ENCODE measurements at regions not wholly inside any gene's neighbourhood (a gene's known extent, or its start where the extent isn't known, plus 50 kb on each side); places are given as distances from the start of the nearest gene placed in this dataset.

DNA sequence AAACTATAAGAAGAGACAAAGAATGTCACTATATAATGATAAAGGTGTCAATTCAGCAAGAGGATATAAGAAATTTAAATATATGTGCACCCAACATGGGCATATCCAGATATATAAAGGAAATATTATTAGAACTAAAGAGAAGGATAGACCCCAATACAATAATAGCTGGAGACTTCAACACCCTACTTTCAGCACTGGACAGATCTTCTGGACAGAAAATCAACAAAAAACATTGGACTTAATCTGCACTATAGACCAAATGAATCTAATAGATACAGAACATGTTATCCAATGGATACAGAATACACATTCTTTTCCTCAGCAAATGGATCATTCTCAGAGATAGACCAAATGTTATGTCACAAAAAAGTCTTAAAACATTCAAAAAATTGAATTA lies 327.7 kb downstream of the PPP1R2C start:
- ATAC-seq (replicated peaks in 6 of 8): no peak
- no peak overlapping the region for H3K4me3 ChIP-seq
- H3K27ac ChIP-seq: no peak overlapping the region
- in situ Hi-C loops (cut with MboI; ENCODE audit: low pct_unique_long_range_greater_than_20kb in 2 of 9, low sequenced_read_pairs in 9 of 9, unreplicated experiment in 9 of 9): no loop called here
- H3K4me1 ChIP-seq (replicated peaks in 1 of 2): no peaks in the 10 kb centered on the region

DNA sequence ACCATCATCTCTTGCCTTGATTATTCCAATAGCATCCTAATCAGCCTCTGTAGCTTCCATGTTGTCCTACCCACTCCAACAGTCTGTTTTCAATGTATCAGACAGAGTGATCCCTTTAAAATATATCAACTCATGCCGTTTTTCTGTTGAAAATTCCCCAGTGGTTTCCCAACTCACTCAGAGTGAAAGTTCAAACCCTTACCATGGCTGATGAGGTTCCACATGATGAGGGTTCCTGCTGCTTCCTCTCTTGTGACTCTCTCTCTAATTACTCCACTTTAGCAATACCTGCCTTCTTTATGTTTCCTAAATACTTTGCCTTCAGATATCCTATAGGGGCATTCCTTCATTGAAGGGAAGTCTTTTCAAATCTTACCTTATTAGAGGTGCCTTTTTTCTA lies 334.7 kb downstream of the PPP1R2C start:
- 0 to 100% (median 37%) methylated on average over 1 of the region's 1 CpG; no CpG with 5 or more reads in 6 of the 10 experiments for WGBS, 10 experiments
- no peak overlapping the region for H3K4me3 ChIP-seq
- no peak for ATAC-seq (replicated peaks in 6 of 8)
- in situ Hi-C loops (cut with MboI; ENCODE audit: low pct_unique_long_range_greater_than_20kb in 2 of 9, low sequenced_read_pairs in 9 of 9, unreplicated experiment in 9 of 9): no loop called here
- H3K4me1 ChIP-seq (replicated peaks in 1 of 2): no peaks in the 10 kb centered on the region
- no peak overlapping the region for H3K27ac ChIP-seq

DNA sequence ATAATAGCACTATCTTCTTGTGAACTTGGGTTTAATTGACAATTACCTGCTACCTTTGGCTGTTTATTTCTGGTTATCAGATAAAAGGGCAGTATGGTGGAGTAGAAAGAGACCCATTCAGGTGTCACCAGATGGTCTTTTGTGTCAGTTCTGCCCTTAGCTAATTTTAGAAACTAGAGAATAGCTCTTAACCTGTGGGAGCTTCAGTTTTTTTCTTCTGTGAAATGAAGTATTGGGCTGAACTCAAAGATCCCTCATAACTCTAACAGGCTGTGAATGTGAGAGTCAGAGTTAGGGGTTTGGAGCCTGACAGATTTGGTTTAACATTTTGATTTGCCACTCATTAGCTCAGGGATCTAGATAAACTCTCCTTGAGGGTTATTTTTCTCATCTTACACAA lies 335.2 kb downstream of the PPP1R2C start:
- in situ Hi-C loops (cut with MboI; ENCODE audit: low pct_unique_long_range_greater_than_20kb in 2 of 9, low sequenced_read_pairs in 9 of 9, unreplicated experiment in 9 of 9): no loop called here
- no peak for ATAC-seq (replicated peaks in 6 of 8)
- no peak overlapping the region for H3K4me3 ChIP-seq
- H3K4me1 ChIP-seq (replicated peaks in 1 of 2): no peaks in the 10 kb centered on the region
- H3K27ac ChIP-seq: no peak overlapping the region

DNA sequence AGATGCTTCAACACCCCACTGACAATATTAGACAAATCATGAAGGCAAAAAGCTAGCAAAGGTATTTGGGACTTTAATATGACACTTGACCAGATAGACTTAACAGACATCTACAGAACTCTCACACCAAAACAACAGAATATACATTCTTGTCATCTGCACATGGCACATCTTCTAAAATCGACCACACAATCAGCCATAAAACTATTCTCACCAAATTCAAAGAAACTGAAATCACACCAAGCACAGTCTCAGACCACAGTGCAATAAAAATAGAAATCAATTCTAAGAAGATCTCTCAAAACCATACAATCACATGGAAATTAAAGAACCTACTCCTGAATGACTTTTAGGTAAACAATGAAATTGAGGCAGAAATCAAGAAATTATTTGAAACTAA lies 340.8 kb downstream of the PPP1R2C start:
- WGBS, 10 experiments: 0 to 100% (median 54%) methylated on average over 1 of the region's 1 CpG; no CpG with 5 or more reads in 7 of the 10 experiments
- ATAC-seq (replicated peaks in 6 of 8): no peak
- in situ Hi-C loops (cut with MboI; ENCODE audit: low pct_unique_long_range_greater_than_20kb in 2 of 9, low sequenced_read_pairs in 9 of 9, unreplicated experiment in 9 of 9): no loop called here

DNA sequence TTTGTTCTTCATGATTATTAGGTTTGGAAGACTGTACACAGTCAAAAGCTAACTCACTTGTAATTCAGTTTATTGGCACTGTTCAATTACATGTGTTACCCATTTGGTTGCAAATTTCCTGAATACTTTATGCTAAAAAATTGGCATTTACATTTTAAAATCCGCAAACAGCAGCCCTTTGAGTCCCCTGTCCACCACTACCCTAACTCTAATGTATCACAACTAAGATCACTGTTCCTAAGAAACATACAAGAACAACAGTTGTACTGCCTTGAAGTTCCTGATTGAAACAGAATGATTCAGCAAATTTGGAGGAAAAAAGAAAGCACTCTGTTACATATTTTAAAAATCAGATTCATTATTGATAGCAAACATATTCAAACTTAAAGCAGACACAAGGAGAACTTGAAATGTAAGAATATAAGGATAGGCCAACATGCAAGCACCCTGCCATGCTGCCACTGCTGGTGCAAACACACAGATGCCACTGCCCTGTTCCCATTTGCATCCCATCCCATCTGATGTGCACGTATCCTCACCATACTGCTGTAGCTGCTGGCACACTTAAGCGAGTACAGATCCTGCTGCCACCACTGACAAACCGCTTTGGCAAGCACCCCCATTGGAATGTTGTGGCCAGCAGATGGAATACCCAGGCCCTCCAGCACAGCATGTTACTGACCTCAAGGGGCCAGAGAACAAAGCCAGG lies 343.4 kb downstream of the PPP1R2C start:
- in situ Hi-C loops (cut with MboI; ENCODE audit: low pct_unique_long_range_greater_than_20kb in 2 of 9, low sequenced_read_pairs in 9 of 9, unreplicated experiment in 9 of 9): no loop called here
- 0 to 86% (median 29%) methylated on average over 1 to 2 of the region's 4 CpGs; no CpG with 5 or more reads in 6 of the 10 experiments for WGBS, 10 experiments
- ATAC-seq (replicated peaks in 6 of 8): peak in 3 of 8 experiments; percentile 85 to 96 (median 95)
- no peaks in the 10 kb centered on the region for H3K4me1 ChIP-seq (replicated peaks in 1 of 2)
- H3K4me3 ChIP-seq: no peak overlapping the region
- H3K27ac ChIP-seq: no peak overlapping the region

More for the DNA sequence above, 340.8 kb downstream of the PPP1R2C start:
- no peak overlapping the region for H3K27ac ChIP-seq
- H3K4me3 ChIP-seq: no peak overlapping the region
- H3K4me1 ChIP-seq (replicated peaks in 1 of 2): no peaks in the 10 kb centered on the region

DNA sequence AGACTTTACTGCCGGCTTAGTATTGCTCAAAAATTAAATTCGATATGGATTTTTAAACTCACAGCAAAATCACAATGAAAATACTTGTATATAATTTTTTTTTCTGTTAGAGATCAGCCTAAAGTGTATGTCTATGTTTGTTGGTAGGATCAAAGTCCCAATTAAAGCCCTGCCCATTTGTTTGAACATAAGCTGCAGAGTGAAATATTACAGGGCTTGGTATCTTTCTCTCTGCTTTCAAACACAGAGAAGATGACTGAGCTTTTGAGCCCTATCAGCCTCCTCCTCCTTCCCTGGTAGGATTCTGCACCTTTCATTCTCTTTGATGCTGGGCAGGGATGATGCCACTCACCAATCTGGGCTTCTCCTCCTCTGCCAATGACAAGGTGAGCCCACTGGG lies 345.4 kb downstream of the PPP1R2C start:
- Histone ChIP-seq H3K4me1 (replicated peaks in 1 of 2) (no peaks in the 10 kb centered on the region), H3K27ac (no peak overlapping the region), H3K4me3 (no peak overlapping the region)
- no peak for ATAC-seq (replicated peaks in 6 of 8)
- in situ Hi-C loops (cut with MboI; ENCODE audit: low pct_unique_long_range_greater_than_20kb in 2 of 9, low sequenced_read_pairs in 9 of 9, unreplicated experiment in 9 of 9): no loop called here
- WGBS, 10 experiments: 20 to 100% (median 94%) methylated on average over 1 to 2 of the region's 2 CpGs; no CpG with 5 or more reads in 5 of the 10 experiments

DNA sequence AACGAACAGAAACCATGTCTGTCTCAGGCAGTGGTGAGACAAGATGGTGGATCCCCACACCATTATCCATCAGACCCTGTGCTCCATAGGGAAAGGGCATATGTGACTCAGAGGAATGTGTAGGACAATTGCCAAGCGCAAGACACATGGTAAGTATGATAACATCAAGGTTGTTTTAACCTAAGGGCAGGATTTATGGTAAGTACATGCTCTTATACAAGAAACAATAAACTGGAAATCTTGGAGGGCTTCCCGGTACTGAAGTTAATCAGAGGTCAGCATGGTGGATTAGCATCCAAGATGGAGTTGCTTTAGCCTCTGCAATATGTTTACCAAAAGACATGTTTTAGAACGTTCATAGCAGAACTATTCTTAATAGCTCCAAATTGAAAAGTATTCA lies 355.0 kb downstream of the PPP1R2C start:
- no peaks in the 10 kb centered on the region for H3K4me1 ChIP-seq (replicated peaks in 1 of 2)
- no peak overlapping the region for H3K27ac ChIP-seq
- no peak for ATAC-seq (replicated peaks in 6 of 8)
- H3K4me3 ChIP-seq: no peak overlapping the region
- 23 to 100% (median 72%) methylated on average over 1 to 4 of the region's 4 CpGs; no CpG with 5 or more reads in 4 of the 10 experiments for WGBS, 10 experiments
- in situ Hi-C loops (cut with MboI; ENCODE audit: low pct_unique_long_range_greater_than_20kb in 2 of 9, low sequenced_read_pairs in 9 of 9, unreplicated experiment in 9 of 9): no loop called here

DNA sequence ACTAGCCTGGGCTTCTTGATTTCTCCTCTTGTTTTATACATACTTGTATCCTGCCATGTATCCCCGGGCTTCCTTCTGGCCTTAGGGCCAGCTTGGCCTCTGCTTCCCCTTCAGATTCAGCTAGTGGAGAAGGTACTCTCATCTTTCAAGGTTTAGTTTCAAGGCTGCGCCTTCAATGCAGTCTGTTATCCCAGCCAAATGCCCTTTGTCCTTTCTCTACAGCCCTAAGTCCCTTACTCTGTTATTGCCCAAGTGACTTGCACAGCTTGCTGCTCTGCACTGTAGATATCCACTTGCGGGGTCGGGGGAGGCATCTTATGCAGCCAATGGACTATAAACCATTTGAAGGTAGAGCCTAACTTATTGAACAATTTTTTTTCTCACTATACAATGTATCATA lies 357.5 kb downstream of the PPP1R2C start:
- Histone ChIP-seq H3K27ac (no peak overlapping the region), H3K4me1 (replicated peaks in 1 of 2) (no peaks in the 10 kb centered on the region), H3K4me3 (no peak overlapping the region)
- in situ Hi-C loops (cut with MboI; ENCODE audit: low pct_unique_long_range_greater_than_20kb in 2 of 9, low sequenced_read_pairs in 9 of 9, unreplicated experiment in 9 of 9): no loop called here
- 0 to 100% (median 80%) methylated on average over 1 to 3 of the region's 4 CpGs; no CpG with 5 or more reads in 5 of the 10 experiments for WGBS, 10 experiments
- no peak for ATAC-seq (replicated peaks in 6 of 8)

DNA sequence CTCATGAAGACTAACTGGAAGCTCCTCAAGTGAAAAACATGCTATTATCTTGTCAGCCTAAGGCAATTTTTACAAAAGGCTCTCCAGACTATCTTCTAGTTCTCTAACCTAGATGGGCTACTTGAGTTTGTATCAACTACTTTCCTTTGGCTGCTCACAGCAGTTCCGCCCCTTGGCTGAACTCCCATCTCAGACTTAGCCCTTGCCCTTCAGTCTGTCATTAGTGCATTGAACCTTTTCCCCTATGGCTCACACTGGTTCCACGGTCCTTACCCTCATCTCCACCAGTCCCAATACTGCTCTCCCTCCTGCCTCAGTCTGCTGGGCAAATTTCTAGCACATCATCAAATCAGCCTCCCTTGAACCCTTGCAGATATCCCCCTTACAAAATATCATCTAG lies 362.3 kb downstream of the PPP1R2C start:
- H3K4me1 ChIP-seq (replicated peaks in 1 of 2): no peaks in the 10 kb centered on the region
- in situ Hi-C loops (cut with MboI; ENCODE audit: low pct_unique_long_range_greater_than_20kb in 2 of 9, low sequenced_read_pairs in 9 of 9, unreplicated experiment in 9 of 9): no loop called here
- ATAC-seq (replicated peaks in 6 of 8): no peak
- no peak overlapping the region for H3K4me3 ChIP-seq
- 60 to 100% (median 93%) methylated on average over 1 to 2 of the region's 2 CpGs; no CpG with 5 or more reads in 6 of the 10 experiments for WGBS, 10 experiments
- H3K27ac ChIP-seq: no peak overlapping the region

DNA sequence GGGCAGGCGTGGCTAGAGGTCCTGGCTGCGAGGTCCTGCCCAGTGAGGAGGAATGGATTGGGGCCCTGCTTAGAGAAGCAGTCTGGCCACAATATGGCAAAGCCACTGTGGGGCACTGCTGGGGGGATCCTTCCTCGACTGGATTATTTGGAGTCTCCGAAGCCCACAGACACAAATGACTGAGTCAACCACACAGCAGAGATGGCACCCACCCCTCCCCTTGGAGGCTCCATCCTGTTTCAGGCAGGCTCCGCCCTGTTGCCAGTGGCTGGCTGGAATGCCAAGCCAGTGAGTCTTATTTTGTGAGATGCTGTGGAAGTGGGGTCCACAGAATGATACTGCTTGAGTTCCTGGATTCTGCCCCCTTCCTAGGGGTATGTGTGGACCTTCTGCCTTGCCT lies 363.9 kb downstream of the PPP1R2C start:
- H3K4me3 ChIP-seq: no peak overlapping the region
- no peak overlapping the region for H3K27ac ChIP-seq
- ATAC-seq (replicated peaks in 6 of 8): no peak
- in situ Hi-C loops (cut with MboI; ENCODE audit: low pct_unique_long_range_greater_than_20kb in 2 of 9, low sequenced_read_pairs in 9 of 9, unreplicated experiment in 9 of 9): no loop called here
- WGBS, 10 experiments: no CpG with 5 or more reads among the region's 5 CpGs
- no peaks in the 10 kb centered on the region for H3K4me1 ChIP-seq (replicated peaks in 1 of 2)

DNA sequence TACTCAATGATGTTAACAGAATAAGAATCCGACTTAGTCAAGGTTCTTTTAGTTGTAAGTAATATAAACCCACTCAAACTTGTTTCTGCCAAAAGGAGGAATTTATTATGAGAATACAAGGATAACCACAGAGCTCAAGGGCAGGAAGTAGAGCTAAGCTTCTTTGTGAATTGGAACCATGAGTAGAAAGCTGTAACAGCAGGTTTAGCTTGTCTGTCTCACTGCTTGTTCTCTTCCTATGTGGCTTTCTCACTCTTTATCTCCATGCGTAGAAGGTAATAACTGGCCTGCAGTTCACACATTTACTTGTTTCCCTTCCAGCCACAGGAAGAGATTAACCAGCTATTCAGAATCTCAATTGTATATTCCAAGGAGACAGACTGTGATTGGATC lies 378.3 kb downstream of the PPP1R2C start:
- WGBS, 10 experiments: 14 to 72% (median 40%) methylated on average over 1 to 2 of the region's 2 CpGs; no CpG with 5 or more reads in 7 of the 10 experiments
- no peak for ATAC-seq (replicated peaks in 6 of 8)
- H3K4me1 ChIP-seq (replicated peaks in 1 of 2): no peaks in the 10 kb centered on the region
- in situ Hi-C loops (cut with MboI; ENCODE audit: low pct_unique_long_range_greater_than_20kb in 2 of 9, low sequenced_read_pairs in 9 of 9, unreplicated experiment in 9 of 9): no loop called here
- no peak overlapping the region for H3K27ac ChIP-seq
- H3K4me3 ChIP-seq: no peak overlapping the region

DNA sequence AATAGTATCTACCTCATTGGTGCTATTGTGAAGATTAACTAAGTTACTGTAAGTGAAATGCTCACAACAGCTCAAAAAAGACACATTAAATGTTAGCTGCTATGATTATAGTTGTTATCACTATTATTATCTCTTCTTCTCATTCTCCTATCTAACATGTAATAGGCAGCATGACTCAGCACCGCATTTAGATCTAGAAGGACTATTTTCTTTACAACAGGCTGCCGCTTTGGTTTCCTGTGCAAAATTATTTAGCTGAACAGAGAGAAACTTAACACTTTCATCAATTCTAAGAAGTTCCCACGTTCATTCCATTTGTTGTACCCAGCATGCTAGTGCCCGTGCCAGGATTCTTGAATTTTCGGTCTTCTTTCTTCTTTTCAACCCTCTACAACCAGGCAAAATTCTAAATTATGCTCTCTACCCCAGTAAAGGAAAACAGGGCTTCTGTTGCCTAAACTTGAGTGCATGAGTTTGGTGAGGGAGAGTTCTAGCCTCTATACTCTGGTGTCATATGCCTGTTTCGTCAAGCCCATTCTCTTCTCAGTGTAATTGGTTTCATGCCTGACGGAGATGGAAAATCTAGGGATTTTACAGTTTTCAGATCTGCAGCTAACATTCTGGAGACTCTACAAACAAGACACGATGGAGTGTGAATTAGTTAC lies 378.9 kb downstream of the PPP1R2C start:
- 0 to 100% (median 56%) methylated on average over 1 to 8 of the region's 8 CpGs; no CpG with 5 or more reads in 4 of the 10 experiments for WGBS, 10 experiments
- no peak for ATAC-seq (replicated peaks in 6 of 8)
- in situ Hi-C loops (cut with MboI; ENCODE audit: low pct_unique_long_range_greater_than_20kb in 2 of 9, low sequenced_read_pairs in 9 of 9, unreplicated experiment in 9 of 9): no loop called here
- no peak overlapping the region for H3K27ac ChIP-seq
- H3K4me1 ChIP-seq (replicated peaks in 1 of 2): no peaks in the 10 kb centered on the region
- H3K4me3 ChIP-seq: no peak overlapping the region

DNA sequence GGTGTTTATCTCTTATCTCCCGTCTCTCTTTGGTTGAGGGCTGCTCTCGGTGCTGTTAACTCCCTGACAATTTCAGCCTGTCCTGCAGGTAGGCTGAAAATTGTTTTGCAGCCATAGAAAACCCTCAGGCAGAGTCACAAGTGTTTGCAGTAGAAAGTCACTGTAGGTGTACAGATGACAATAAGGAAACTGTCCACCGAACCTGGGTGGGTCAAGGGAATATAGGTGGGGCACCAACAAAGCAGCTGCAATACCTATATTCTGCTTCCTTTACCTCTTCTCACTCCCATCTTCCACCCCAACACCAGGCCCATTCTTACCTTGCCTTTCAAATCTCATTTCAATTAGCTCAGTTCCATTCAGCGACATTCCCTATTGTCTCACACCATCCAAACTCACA lies 381.8 kb downstream of the PPP1R2C start:
- in situ Hi-C loops (cut with MboI; ENCODE audit: low pct_unique_long_range_greater_than_20kb in 2 of 9, low sequenced_read_pairs in 9 of 9, unreplicated experiment in 9 of 9): no loop called here
- no peak for ATAC-seq (replicated peaks in 6 of 8)
- no peak overlapping the region for H3K27ac ChIP-seq
- WGBS, 10 experiments: 71 to 100% (median 100%) methylated on average over 1 to 4 of the region's 4 CpGs; no CpG with 5 or more reads in 5 of the 10 experiments
- H3K4me1 ChIP-seq (replicated peaks in 1 of 2): no peaks in the 10 kb centered on the region
- no peak overlapping the region for H3K4me3 ChIP-seq

DNA sequence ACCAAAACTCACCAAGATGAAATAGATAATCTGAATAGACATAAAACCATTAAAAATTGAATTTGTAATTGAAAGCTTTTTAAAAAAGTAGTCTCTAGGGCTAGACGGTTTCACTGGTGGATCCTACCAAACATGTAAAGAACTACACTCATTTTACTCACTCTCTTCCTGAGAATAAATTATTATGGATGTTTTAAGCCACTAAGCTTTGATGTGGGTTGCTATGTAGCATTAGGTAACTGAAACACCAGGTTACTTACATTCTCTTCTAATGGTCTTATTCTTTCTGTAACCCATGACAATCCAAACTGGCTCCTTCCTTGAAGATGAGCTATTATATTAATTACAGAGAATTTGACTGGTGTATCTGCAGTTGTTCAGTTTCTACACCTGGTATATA lies 385.1 kb downstream of the PPP1R2C start:
- Histone ChIP-seq H3K4me3 (no peak overlapping the region), H3K4me1 (replicated peaks in 1 of 2) (no peaks in the 10 kb centered on the region), H3K27ac (no peak overlapping the region)
- WGBS, 10 experiments: 0 to 80% (median 43%) methylated on average over 1 of the region's 1 CpG; no CpG with 5 or more reads in 2 of the 10 experiments
- in situ Hi-C loops (cut with MboI; ENCODE audit: low pct_unique_long_range_greater_than_20kb in 2 of 9, low sequenced_read_pairs in 9 of 9, unreplicated experiment in 9 of 9): no loop called here
- no peak for ATAC-seq (replicated peaks in 6 of 8)

Measured in motor neuron (in vitro differentiated cells).